Ishikawa (cell line): ENCODE measurements at regions not wholly inside any gene's neighbourhood (a gene's known extent, or its start where the extent isn't known, plus 50 kb on each side); places are given as distances from the start of the nearest gene placed in this dataset.
A peak's percentile ranks its signal among the peaks of the same experiment; 100 is the strongest.

ENCODE experiments used
- CEBPB ChIP-seq: IDR thresholded peaks from 2 replicates; pipeline ENCODE4 v1.6.1; 2012
- CREB1 ChIP-seq: IDR thresholded peaks from 2 replicates; pipeline ENCODE4 v1.6.1; 2012; ENCODE audit warnings: low read depth
- EGR1 ChIP-seq: IDR thresholded peaks from 2 replicates; pipeline ENCODE4 v1.6.1; 2012
- EP300 ChIP-seq: IDR thresholded peaks from 2 replicates; pipeline ENCODE4 v1.6.1; 2012; ENCODE audit warnings: borderline replicate concordance
- FOXM1 ChIP-seq: IDR thresholded peaks from 2 replicates; pipeline ENCODE4 v1.6.1; 2012; ENCODE audit warnings: low read depth, borderline replicate concordance
- MAX ChIP-seq: IDR thresholded peaks from 2 replicates; pipeline ENCODE4 v1.6.1; 2012
- NFIC ChIP-seq: IDR thresholded peaks from 2 replicates; pipeline ENCODE4 v1.6.1; 2012
- RAD21 ChIP-seq: IDR thresholded peaks from 2 replicates; pipeline ENCODE4 v1.6.1; 2012; ENCODE audit warnings: low read depth
- REST ChIP-seq: IDR thresholded peaks from 2 replicates; pipeline ENCODE4 v1.6.1; 2012; ENCODE audit warnings: low read depth, mild to moderate bottlenecking
- TAF1 ChIP-seq: IDR thresholded peaks from 2 replicates; pipeline ENCODE4 v1.6.1; 2012; ENCODE audit warnings: low read depth, mild to moderate bottlenecking
- TCF12 ChIP-seq: IDR thresholded peaks from 2 replicates; pipeline ENCODE4 v1.6.1; 2012; ENCODE audit warnings: low read depth
- TEAD4 ChIP-seq: IDR thresholded peaks from 2 replicates; pipeline ENCODE4 v1.6.1; 2012
- USF1 ChIP-seq: IDR thresholded peaks from 2 replicates; pipeline ENCODE4 v1.6.1; 2012
- YY1 ChIP-seq: IDR thresholded peaks from 2 replicates; pipeline ENCODE4 v1.6.1; 2012; ENCODE audit warnings: low read depth
- ZBTB7A ChIP-seq: IDR thresholded peaks from 2 replicates; pipeline ENCODE4 v1.6.1; 2012; ENCODE audit warnings: low read depth

- no peak for TF ChIP-seq RAD21
- TF ChIP-seq CEBPB, result no peak
- no peak for TF ChIP-seq TCF12
- no peak for TF ChIP-seq CREB1
- TF ChIP-seq USF1, result no peak
These were observed 58.2 kb upstream of the NAA20 start for GRCh38 chr20:19958928-19959327.

GRCh38 chr20:19960745-19961144 lies 56.4 kb upstream of the NAA20 start:
- no peak for TF ChIP-seq EGR1
- no peak for TF ChIP-seq REST
- TF ChIP-seq EP300, result no peak
- no peak for TF ChIP-seq YY1

GRCh38 chr20:19961293-19961692 lies 55.9 kb upstream of the NAA20 start:
- TF ChIP-seq EP300, result no peak
- no peak for TF ChIP-seq EGR1
- no peak for TF ChIP-seq CREB1
- TF ChIP-seq TEAD4, result no peak
- TF ChIP-seq TCF12, result no peak
- TF ChIP-seq CEBPB, result no peak
- TF ChIP-seq REST, result no peak
- TF ChIP-seq TAF1, result no peak
- no peak for TF ChIP-seq ZBTB7A
- no peak for TF ChIP-seq RAD21
- no peak for TF ChIP-seq NFIC
- no peak for TF ChIP-seq YY1
- no peak for TF ChIP-seq MAX
- TF ChIP-seq FOXM1, result no peak
- no peak for TF ChIP-seq USF1

GRCh38 chr20:19962958-19963357 lies 54.2 kb upstream of the NAA20 start:
- TF ChIP-seq ZBTB7A (no peak), EP300 (no peak), CEBPB (no peak), MAX (no peak), EGR1 (no peak)

GRCh38 chr20:19964289-19965265 lies 52.6 kb upstream of the NAA20 start:
- TF ChIP-seq CREB1, result no peak
- no peak for TF ChIP-seq TEAD4
- TF ChIP-seq TAF1, result no peak
- no peak for TF ChIP-seq EP300
- TF ChIP-seq REST, result no peak
- peak; percentile 44 for TF ChIP-seq CEBPB
- TF ChIP-seq YY1, result no peak
- TF ChIP-seq ZBTB7A, result no peak
- no peak for TF ChIP-seq EGR1
- TF ChIP-seq USF1, result no peak
- TF ChIP-seq NFIC, result no peak
- TF ChIP-seq MAX, result peak; percentile 60
